ENCODE measurements at regions not wholly inside any gene's neighbourhood (a gene's known extent, or its start where the extent isn't known, plus 50 kb on each side); places are given as distances from the start of the nearest gene placed in this dataset.

GRCh38 chr18:54086863-54087262 is 137.6 kb downstream of the MBD2 start:
- H2BK120ac ChIP-seq (ENCODE audit: low read depth, low read length, poor library complexity, severe bottlenecking): no peak overlapping the region
- H3K4me1 ChIP-seq (ENCODE audit: insufficient read depth, low read length): peaks cover 6% of the 10 kb centered on the region; the same call in 1 of the 2 replicates
- H3K4me1 Mint-ChIP-seq: peaks cover 15 to 19% of the 10 kb centered on the region in 2 experiments
- no peak overlapping the region for H4K91ac ChIP-seq (ENCODE audit: insufficient read length, low read depth, low read length)
- H2AK5ac ChIP-seq (ENCODE audit: insufficient read length, low read length): no peak overlapping the region
- H3K18ac ChIP-seq (ENCODE audit: insufficient read length, low read depth, low read length): no peak overlapping the region
- H3K79me1 ChIP-seq (ENCODE audit: insufficient read depth, low read depth, low read length, poor library complexity, severe bottlenecking): no peaks in the 10 kb centered on the region
- H4K8ac ChIP-seq (replicated peaks; ENCODE audit: insufficient read length, low read depth, low read length): no peak overlapping the region
- H3K4me2 ChIP-seq (ENCODE audit: insufficient read depth, insufficient read length, low read length): no peak overlapping the region
- H3K56ac ChIP-seq (ENCODE audit: insufficient read length, low read depth, low read length): no peak overlapping the region
- no CpG with 5 or more reads among the region's 3 CpGs for WGBS (ENCODE audit: extremely low coverage, insufficient read length, low lambda C conversion rate)
- no peak overlapping the region for H2BK20ac ChIP-seq (ENCODE audit: low read depth, low read length, poor library complexity, severe bottlenecking)
- no peak overlapping the region for H3T11ph ChIP-seq (ENCODE audit: low read length)
- peaks cover 24% of the 10 kb centered on the region in 2 experiments for H3K9me3 Mint-ChIP-seq
- no peak overlapping the region for H2BK15ac ChIP-seq (ENCODE audit: low read depth, low read length)
- no peak overlapping the region for H2BK5ac ChIP-seq (ENCODE audit: insufficient read length, low read length)
- H3K9me3 ChIP-seq (ENCODE audit: control insufficient read depth, low read depth, low read length): no peaks in the 10 kb centered on the region
- H3K14ac ChIP-seq (ENCODE audit: insufficient read depth, low read length): no peak overlapping the region
- H3K36me3 Mint-ChIP-seq (ENCODE audit: insufficient read depth in 1 of 3, low read depth in 3 of 3): peaks cover 6 to 27% (median 16%) of the 10 kb centered on the region in 3 experiments
- no peak for DNase-seq
- H2AFZ ChIP-seq (ENCODE audit: low read length): no peak overlapping the region
- H2BK12ac ChIP-seq (ENCODE audit: insufficient read length, low read depth, low read length): no peak overlapping the region
- no peaks in the 10 kb centered on the region for H4K20me1 ChIP-seq (ENCODE audit: control insufficient read depth, insufficient read depth, insufficient read length)
- H3K23me2 ChIP-seq (ENCODE audit: insufficient read length, low read depth, low read length, poor library complexity, severe bottlenecking): no peaks in the 10 kb centered on the region
- no peak overlapping the region for H3K4ac ChIP-seq (ENCODE audit: low read depth, low read length)
- no peaks in the 10 kb centered on the region for H3K27me3 ChIP-seq (ENCODE audit: insufficient read depth, low read length)
- no peak overlapping the region for H4K5ac ChIP-seq (ENCODE audit: insufficient read length, low read depth, low read length)
- peak overlapping the region in 1 of 3 experiments; percentile 25; a peak in 1 of 7 replicates for H3K27ac Mint-ChIP-seq
- H3K79me2 ChIP-seq (ENCODE audit: insufficient read depth, low read length): no peaks in the 10 kb centered on the region
- no peak overlapping the region for H3K4me3 Mint-ChIP-seq
- no peak overlapping the region for H3K23ac ChIP-seq (ENCODE audit: insufficient read length, low read depth, low read length)
- TF ChIP-seq CTCF (conservative IDR thresholded peaks at IDR 0.05): no peak
- H3K27ac ChIP-seq (ENCODE audit: insufficient read length, low read depth, low read length): no peak overlapping the region
- H3K27me3 Mint-ChIP-seq (ENCODE audit: low read depth): no peaks in the 10 kb centered on the region
- no peak overlapping the region for H3K9ac ChIP-seq (ENCODE audit: extremely low read depth, insufficient read length, low read length)

Measured in H9 (cell line).